B cell (primary cell): ENCODE measurements at regions not wholly inside any gene's neighbourhood (a gene's known extent, or its start where the extent isn't known, plus 50 kb on each side); places are given as distances from the start of the nearest gene placed in this dataset.

Source experiments
- CTCF ChIP-seq: fragments of 200-600 bp; IDR thresholded peaks from one replicate; pipeline ENCODE4 v1.8.0; 2022; ENCODE audit warnings: antibody characterized with exemption, mild to moderate bottlenecking
- EZH2 ChIP-seq: IDR thresholded peaks from 2 replicates; pipeline ENCODE4 v1.6.1; 2012; ENCODE audit warnings: borderline replicate concordance, low read depth, mild to moderate bottlenecking, moderate library complexity, low read length; ENCODE audit not compliant: insufficient read depth, poor library complexity, severe bottlenecking

- TF ChIP-seq CTCF (no peak), EZH2 (no peak)
Observed at GRCh38 chr4:45946699-45947098, 177.2 kb downstream of the GABRG1 start.
